Breast epithelium (tissue), 4 donors: ENCODE measurements at regions not wholly inside any gene's neighbourhood (a gene's known extent, or its start where the extent isn't known, plus 50 kb on each side); places are given as distances from the start of the nearest gene placed in this dataset.
A peak's percentile ranks its signal among the peaks of the same experiment; 100 is the strongest.

Source experiments
- DNase-seq, 2 donors: peaks; one replicate each; pipeline ENCODE4 v3.0.0-alpha.2; 2019; ENCODE audit warnings: low spot score in 2 of 2
- H3K27ac ChIP-seq, 2 donors: fragments of 200-600 bp; sonication (generic) in 1 of 2; one replicate each; pipeline ENCODE4 v1.5.1; 2016 to 2019; ENCODE audit warnings: mild to moderate bottlenecking in 1 of 2
- H3K27me3 ChIP-seq, 2 donors: fragments of 200-600 bp; sonication (generic) in 1 of 2; one replicate each; pipeline versions ENCODE4 v1.5.1 to v1.6.0; 2017 to 2019; ENCODE audit warnings: control low read depth in 1 of 2, mild to moderate bottlenecking in 1 of 2
- H3K36me3 ChIP-seq: fragments of 200-600 bp; one replicate; pipeline ENCODE4 v1.5.1; 2019
- H3K4me1 ChIP-seq, 2 donors: fragments of 200-600 bp; sonication (generic); one replicate each; pipeline ENCODE4 v1.5.1; 2016 to 2019; ENCODE audit warnings: control low read depth in 1 of 2
- H3K4me3 ChIP-seq, 3 donors: fragments of 200-600 bp; sonication (generic); 1 replicate in 2 of 3; 2 replicates in 1 of 3; pipeline ENCODE4 v1.5.1; 2016 to 2019; ENCODE audit warnings: mild to moderate bottlenecking in 3 of 3, moderate library complexity in 2 of 3
- H3K9me3 ChIP-seq, 2 donors: fragments of 200-600 bp; sonication (generic) in 1 of 2; one replicate each; pipeline ENCODE4 v1.5.1; 2016 to 2019; ENCODE audit warnings: control low read depth in 1 of 2
- CTCF ChIP-seq, 3 donors: fragments of 450-650 bp; IDR thresholded peaks; one replicate each; pipeline ENCODE4 v1.5.1; 2016 to 2017; ENCODE audit warnings: antibody characterized with exemption in 3 of 3, mild to moderate bottlenecking in 3 of 3, moderate library complexity in 3 of 3
- POLR2A ChIP-seq: fragments of 450-650 bp; IDR thresholded peaks from one replicate; pipeline ENCODE4 v1.6.1; 2016; ENCODE audit warnings: antibody characterized with exemption, mild to moderate bottlenecking, moderate library complexity
- POLR2AphosphoS5 ChIP-seq, 3 donors: sonication (generic); formaldehyde crosslinking; IDR thresholded peaks; one replicate each; pipeline ENCODE4 v1.6.1; 2017; ENCODE audit warnings: antibody characterized with exemption in 3 of 3
- intact Hi-C: fragments of 100-400 bp; cut with DNase I; formaldehyde crosslinking; loops from one replicate; pipeline ENCODE4 v1.15.1; 2023; ENCODE audit warnings: low total_unique reads

GRCh38 chr5:93088592-93089389 lies 492.2 kb downstream of the NR2F1-AS1 start:
- no peak for TF ChIP-seq POLR2AphosphoS5 (IDR thresholded peaks at IDR 0.05)
- no peak for TF ChIP-seq POLR2A
- no peak for TF ChIP-seq CTCF (IDR thresholded peaks at IDR 0.05)
- Histone ChIP-seq H3K27ac (no peak overlapping the region), H3K27me3 (no peaks in the 10 kb centered on the region), H3K4me3 (no peak overlapping the region), H3K36me3 (no peaks in the 10 kb centered on the region), H3K4me1 (no peaks in the 10 kb centered on the region), H3K9me3 (no peaks in the 10 kb centered on the region)
- intact Hi-C loops = no loop called here
- no peak for DNase-seq

GRCh38 chr5:93087326-93087725 lies 493.7 kb downstream of the NR2F1-AS1 start:
- intact Hi-C loops = no loop called here
- DNase-seq = no peak
- Histone ChIP-seq H3K27ac (no peak overlapping the region), H3K9me3 (no peaks in the 10 kb centered on the region), H3K4me3 (no peak overlapping the region), H3K27me3 (no peaks in the 10 kb centered on the region), H3K4me1 (no peaks in the 10 kb centered on the region), H3K36me3 (no peaks in the 10 kb centered on the region)
- TF ChIP-seq CTCF (IDR thresholded peaks at IDR 0.05) = no peak
- TF ChIP-seq POLR2A = no peak
- TF ChIP-seq POLR2AphosphoS5 (IDR thresholded peaks at IDR 0.05) = no peak

GRCh38 chr5:93082981-93083380 lies 498.0 kb downstream of the NR2F1-AS1 start:
- no peak for TF ChIP-seq CTCF (IDR thresholded peaks at IDR 0.05)
- intact Hi-C loops = no loop called here

GRCh38 chr5:93079046-93079445 lies 502.0 kb downstream of the NR2F1-AS1 start:
- Histone ChIP-seq H3K4me1 (no peaks in the 10 kb centered on the region), H3K27me3 (no peaks in the 10 kb centered on the region), H3K9me3 (no peaks in the 10 kb centered on the region), H3K4me3 (no peak overlapping the region), H3K27ac (no peak overlapping the region), H3K36me3 (no peaks in the 10 kb centered on the region)
- no peak for DNase-seq
- intact Hi-C loops = no loop called here
- no peak for TF ChIP-seq POLR2AphosphoS5 (IDR thresholded peaks at IDR 0.05)
- TF ChIP-seq POLR2A = no peak
- TF ChIP-seq CTCF (IDR thresholded peaks at IDR 0.05) = no peak

More at GRCh38 chr5:93082981-93083380, 498.0 kb downstream of the NR2F1-AS1 start:
- Histone ChIP-seq H3K27ac (no peak overlapping the region), H3K27me3 (no peaks in the 10 kb centered on the region), H3K4me3 (no peak overlapping the region), H3K36me3 (no peaks in the 10 kb centered on the region), H3K4me1 (no peaks in the 10 kb centered on the region), H3K9me3 (no peaks in the 10 kb centered on the region)
- DNase-seq = no peak

- Histone ChIP-seq H3K27ac (peak overlapping the region; percentile 12 to 34), H3K4me1 (no peaks in the 10 kb centered on the region), H3K27me3 (no peaks in the 10 kb centered on the region), H3K4me3 (peak overlapping the region in 1 of 3 donors; percentile 4), H3K36me3 (no peaks in the 10 kb centered on the region), H3K9me3 (no peaks in the 10 kb centered on the region)
- TF ChIP-seq CTCF (IDR thresholded peaks at IDR 0.05) (no peak), POLR2A (no peak), POLR2AphosphoS5 (IDR thresholded peaks at IDR 0.05) (peak in 1 of 3 donors; percentile 29)
- intact Hi-C loops = no loop called here
- DNase-seq = peak in 1 of 2 donors; percentile 18
Observed at GRCh38 chr5:93078082-93079038, 502.7 kb downstream of the NR2F1-AS1 start.
